ENCODE measurements at regions not wholly inside any gene's neighbourhood (a gene's known extent, or its start where the extent isn't known, plus 50 kb on each side); places are given as distances from the start of the nearest gene placed in this dataset.

DNA sequence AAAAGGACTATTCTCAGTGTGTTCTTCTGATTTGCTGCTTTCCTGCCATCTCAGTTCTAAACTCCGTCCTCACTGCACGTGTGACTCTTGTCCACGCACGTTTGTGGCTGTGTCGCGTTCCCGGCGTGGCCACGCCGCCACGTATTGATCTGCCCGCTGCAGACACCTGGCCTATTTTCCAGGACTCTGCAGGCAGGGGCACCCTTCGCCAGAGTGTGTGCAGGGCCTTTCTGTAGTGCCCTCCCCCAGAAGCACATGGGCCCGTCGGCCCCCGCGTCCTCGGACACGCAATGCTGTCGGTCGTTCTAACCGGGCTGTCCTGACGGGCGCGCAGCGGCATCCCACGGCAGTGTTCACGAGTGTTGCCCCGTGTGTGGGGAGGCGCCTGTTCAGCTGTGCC lies 87.6 kb downstream of the YTHDF1 start:
- DNase-seq (ENCODE audit: low read depth in 2 of 2), result no peak

DNA sequence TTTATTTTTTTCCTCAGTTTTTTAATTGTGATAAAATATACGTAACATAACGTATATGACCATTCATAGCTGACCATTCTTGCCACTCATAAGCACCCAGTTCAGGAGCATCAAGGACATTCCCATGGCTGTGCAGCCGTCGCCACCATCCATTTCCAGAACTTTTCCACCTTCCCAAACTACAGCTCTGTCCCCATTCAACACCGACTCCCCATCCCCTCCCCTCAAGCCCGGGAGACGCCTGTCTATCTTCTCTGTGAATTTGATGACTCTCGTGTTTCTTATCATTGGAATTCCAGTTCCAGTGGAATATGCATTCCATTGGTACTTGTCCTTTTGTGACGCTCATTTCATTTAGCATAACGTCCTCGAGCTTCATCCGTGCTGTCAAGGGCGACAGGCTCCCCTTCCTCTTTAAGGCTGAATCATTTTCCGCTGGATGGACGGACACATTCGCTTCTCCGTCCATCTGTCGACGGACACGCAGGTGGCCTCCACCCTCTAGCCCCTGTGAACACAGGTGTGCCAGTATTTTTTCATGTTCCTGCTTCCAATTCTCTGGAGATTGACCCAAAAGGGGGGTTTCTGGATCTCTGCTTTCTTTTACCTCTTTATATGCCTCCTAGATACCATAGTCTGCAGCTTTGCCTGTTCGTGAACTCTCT lies 88.1 kb downstream of the YTHDF1 start:
- DNase-seq (ENCODE audit: low read depth in 2 of 2), result no peak

DNA sequence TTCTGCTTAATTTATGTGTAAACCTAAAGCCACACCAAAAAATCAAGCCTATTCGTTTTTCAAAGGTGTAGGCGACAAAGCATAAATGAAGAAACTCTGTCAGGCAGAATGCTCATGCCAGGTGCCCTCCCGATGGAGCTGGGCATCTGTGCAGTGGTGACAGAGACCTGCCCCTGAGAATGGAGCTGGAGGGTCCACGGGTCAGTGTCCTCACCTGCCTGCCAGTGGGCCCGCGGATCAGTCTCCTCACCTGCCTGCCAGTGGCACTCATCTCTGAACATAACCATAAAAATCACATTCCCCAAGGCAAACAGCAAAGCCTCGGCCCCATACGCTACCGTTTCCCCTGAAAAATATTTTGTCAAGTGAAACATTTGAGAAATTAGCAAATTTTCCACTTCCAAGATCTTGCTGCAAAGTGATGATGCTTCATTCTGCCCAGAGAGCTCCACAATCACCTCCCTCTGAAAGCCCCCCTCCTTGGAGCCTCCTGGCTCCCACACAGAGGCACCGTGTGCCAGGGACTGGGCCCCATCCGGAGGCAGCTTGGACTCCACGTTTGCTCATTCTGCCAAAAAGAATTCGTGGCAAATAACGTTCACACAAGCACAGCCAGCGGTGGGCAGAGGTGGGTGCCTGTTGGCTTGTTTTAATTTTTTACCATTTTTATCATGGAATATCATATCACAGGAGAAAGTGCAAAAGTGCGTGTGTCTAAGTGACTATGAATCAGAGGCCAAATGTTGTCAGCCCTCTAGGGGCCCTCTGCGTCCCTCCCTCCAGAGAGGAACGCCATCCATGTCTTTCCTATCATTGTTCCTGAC lies 88.8 kb downstream of the YTHDF1 start:
- DNase-seq (ENCODE audit: low read depth in 2 of 2), result no peak

DNA sequence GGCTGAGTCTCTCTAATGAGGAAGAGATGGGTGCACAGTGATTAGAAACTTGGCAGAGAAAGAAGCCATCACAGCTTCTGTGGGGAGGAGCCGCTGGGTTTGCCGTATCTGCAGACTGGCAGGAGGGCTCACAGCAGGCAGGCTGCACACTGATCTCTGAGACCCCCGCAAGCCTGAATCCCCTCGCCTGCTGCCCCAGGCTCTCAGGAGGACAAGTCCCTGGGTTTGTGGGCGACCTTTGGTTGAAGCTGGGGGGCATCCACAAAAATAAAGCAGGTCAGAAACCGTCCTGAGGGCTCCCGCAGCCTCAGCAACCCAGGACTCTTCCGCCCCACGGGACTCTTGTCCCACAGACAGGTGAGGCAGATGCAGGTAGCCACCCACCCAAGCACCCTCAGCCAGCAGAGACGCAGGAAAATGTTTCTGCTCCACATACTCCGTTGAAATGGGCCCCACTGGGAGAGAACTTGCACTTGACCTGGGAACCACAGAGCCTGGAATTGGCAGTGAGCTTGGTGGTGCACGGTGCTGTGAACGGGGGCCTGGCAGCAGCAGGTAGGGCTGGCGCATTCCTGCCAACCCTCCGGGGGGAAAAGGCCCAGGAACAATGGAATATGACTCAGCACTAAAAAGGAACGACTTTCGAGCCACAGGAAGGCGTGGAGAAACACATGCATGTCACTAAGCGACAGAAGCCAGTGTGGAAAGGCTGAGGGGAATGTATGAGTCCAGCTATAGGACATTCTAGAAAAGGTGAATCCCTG lies 89.9 kb downstream of the YTHDF1 start:
- DNase-seq (ENCODE audit: low read depth in 2 of 2), result no peak

DNA sequence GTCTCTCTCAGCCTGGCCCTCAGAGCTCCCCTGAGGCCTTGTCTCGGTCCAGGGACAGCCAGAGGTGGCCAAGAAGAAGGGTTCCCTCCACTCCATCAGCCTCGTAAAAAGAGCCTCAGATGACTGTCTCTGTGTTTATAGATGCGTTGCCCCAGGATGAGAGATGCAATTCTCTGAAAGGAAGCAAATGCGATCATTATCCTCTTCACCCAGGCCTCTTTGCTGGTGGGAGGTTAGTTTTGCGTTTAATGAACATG lies 90.4 kb downstream of the YTHDF1 start:
- DNase-seq (ENCODE audit: low read depth in 2 of 2), result no peak

DNA sequence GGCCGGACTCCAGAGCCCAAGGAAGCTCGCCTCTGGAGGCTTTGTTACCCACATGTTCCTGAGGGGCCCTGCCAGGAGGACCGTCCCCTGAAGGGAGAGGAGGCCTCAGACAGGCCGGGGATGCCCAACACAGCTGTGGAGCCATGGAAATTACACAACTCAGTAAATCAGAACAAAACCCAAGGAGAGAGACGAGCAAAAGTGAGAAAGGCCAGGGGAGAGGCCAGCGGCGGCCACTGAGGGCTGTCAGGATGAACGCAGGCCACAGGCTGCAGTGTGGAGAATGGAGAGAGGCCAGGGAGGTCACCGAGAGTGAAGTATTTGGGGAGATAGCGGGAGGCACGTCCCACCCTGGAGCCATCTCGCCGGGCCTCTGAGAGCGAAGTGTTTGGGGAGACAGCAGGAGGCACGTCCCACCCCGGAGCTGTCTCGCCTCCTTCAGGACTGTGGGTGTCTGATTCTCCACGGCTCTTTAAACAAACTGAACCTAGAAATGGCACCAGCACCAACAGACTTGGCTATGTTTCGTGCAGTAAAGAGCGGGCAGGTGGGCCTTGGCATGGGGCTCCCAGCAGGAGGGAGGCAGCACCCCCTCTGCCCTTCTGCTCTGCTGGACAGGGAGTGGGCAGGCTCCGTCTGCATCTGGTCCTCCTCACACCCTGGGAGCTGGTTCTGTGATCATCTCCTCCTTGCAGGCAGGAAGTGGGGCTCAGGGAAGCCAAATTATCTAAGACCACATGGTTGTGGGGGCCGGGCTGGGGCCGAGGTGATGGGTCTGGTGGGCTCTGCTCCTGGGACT lies 91.0 kb downstream of the YTHDF1 start:
- no peak for DNase-seq (ENCODE audit: low read depth in 2 of 2)

DNA sequence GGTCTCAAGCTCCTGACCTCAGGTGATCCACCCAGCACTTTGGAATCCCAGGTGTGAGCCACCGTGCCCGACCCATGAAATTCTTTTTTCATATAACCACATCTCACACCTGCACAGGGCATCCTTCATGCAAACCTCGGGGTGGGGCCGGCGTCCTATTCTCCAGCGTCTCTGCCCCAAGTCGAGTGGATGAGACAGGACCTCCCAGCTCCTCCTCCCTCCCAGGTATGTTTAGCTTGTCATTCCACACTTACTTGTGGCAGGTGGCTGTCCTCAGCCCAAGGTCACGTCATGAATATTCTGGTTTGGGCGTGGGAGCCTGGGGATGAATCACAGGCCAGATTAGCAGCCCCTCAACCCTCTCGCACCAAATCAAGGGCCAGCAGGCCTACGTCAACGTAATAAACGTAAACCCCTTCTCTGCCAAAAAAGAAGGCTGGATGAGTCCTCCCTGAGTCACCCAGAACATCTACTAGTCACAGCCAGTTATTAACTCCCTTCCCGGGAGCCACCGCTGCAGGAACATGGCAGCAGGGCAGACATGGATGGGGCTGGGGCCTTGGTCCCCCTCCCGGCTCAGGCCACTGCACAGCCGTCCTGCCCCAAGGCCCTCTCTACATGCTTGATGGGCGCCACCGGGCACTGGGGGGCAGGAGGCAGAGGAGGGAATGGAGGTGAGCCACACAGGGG lies 91.7 kb downstream of the YTHDF1 start:
- no peak for DNase-seq (ENCODE audit: low read depth in 2 of 2)

DNA sequence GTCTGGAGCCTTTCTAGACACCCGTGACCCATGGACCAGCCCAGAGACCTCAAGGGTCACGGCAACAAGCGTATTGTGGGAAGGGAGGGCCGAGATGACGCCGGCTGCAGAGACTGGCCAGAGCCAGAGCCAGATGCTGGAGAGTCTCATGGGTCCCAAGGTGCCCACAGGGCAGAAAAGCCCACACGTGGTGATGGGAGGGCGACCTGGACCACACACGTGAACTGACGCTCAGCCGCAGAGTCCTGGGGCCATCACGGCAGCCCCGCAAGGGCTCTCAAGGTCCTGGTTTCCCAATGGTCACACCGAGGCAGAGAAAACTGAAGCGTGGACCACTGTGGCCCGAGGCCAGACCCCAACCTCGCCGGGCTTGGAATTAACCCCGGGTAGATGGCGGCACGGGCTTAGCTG lies 92.6 kb downstream of the YTHDF1 start:
- DNase-seq (ENCODE audit: low read depth in 2 of 2), result no peak

DNA sequence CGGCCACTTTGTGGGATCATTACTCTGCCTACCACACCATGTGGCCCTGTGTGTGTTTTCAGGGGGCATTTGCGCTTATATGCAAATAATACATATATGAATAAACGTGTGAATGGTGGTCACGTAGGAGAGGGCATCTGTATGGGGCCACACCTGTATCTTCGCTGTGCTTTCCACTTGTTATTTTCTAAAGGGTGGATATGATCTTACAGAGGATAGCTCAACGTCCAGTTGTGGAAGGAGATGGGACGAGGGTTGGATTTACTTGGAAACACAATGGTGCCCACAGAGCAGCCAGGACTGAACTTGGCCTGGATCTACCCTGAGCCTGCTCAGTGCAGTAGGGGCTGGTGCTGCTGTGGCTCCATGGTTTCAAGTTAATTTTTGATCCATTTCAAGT lies 93.3 kb downstream of the YTHDF1 start:
- DNase-seq (ENCODE audit: low read depth in 2 of 2), result no peak

DNA sequence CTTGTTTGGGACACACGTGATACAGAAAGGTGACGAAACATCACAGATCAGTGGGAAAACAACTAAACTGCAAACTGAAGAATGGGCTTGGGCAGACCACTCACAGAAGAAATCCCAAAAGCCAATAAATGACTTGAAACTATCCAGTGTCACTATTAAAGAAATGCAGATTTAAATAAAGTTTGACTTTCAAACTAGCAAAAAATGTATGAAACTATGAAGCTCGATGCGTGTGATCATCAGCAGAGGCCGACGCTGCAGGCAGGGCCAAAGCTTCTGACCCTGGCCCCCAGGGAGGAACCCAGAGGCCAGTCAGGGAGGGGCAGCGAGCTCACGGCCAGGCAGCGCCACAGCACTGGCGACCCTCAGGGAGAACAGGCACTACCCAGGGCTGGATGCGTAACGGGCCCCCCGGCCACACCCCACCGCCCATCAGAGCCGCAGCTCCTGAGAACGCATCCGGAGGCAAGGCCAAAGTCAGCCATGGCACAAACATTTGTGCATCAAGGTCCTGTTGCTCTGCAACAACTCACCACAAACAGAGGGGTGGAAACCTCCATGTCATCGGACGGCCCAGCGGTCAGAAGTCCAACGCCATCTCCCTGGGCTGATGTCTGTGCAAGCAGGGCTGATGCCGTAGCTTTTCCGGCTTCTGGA lies 94.1 kb downstream of the YTHDF1 start:
- DNase-seq (ENCODE audit: low read depth in 2 of 2), result no peak

DNA sequence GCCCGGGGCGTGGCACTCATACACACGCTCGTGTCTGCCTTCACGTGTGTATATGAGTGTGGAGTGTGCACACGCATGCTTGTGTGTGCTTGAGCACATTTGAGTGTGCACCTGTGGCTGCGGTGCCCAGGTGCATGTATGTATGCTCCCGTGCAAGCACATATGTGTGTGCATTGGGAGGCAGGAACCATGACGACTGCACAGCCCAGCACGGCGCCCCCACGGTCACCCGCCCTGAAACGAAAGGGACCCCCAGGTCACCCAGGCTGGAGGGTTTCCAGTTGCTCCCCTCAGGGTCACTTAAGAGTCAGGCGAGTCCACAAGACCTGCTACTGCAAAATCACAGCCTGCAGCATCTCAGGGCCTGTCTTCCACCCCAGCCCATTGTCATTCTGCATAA lies 94.7 kb downstream of the YTHDF1 start:
- no peak for DNase-seq (ENCODE audit: low read depth in 2 of 2)

DNA sequence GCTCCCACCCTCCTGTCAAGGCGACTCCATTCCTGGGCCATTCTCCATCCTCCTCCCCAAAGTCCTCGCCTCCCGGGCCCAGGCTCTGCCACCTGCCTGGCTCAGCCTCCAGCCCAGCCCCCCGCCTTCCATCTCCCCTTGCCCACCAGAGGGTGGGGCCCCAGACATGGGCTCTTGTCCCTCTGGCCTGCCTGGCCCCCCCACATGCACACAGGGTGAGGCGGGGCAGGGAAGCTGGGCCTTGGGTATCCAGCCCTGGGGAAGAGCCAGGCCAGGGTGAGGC lies 95.2 kb downstream of the YTHDF1 start:
- DNase-seq (ENCODE audit: low read depth in 2 of 2), result no peak

DNA sequence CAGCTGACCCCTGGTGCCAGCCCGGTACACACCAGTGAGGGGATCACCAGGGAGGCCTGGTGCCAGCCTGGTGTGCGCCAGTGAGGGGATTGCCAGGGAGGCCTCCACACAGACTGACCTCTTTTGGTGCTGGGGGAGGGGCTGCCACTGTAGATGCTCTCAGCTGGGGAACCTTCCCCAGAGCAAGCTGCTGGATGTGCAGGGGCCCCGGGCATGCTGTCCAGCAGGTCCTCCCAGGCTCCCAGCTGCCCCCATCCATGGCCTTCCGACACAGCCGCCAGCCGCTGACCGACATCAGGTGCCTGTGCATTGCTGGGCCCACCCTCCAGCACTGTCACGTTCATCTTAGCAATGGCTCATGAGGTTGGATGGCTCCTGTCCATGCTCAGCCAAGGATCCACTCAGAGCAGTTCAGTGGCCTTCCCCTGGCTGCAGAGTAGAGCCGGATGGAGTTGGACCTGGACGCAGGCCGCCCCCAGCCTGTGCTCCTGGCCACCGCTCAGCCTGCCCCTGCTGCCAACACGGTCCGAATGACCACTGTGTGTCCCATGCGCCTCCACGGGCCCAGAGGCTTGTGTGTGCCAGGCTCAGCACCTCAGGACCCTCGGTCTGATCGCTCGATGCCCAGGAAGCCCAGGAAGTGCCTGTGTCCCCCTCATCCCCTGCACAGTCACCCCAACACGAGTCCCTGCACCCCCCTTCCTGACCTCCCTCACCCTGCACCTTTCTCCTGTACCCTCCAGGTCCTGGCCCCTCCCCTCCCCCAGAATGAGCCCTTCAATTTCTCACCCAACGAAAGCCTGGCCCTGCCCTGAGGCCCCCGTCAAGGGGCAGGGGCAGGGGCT lies 95.7 kb downstream of the YTHDF1 start:
- DNase-seq (ENCODE audit: low read depth in 2 of 2), result no peak

DNA sequence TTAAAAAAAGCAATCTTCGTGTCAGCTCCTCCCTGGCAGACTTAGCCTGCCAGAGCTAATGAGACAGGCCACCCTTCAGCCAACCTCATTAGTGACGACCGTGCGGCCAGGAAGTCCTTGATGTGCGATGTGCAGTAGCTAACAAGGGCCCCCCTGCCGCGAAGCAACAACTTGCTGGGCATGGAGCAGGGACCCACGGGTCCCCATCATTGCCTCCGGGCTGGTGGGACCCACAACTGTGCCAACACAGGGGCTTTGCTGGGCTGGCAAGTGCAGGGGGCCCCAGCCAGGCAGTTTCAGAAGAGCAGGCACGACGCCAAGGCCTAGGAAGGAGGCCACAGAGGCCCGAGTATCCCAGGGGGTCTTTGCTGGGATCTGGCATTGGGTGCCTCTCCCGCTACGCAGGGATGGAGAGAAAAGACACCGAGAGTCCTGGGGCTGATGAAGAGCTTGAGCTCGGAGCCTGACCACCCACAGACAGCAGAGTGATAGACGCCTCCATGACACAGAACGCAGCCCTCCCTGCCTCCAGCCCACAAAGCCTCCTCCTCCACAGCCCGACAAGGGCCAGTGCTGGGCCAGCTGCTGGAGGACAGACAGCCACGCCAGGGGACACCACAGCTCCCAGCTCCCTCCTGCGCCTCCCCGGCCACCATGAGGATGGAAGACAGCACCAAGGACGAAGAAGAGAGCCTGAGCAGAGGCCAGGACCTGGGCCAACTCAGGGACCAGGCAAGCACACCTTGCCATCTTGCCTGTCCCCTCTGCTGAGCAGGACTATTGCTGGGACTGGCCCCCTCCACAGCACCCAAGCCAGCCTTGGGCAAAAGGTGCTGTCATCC lies 96.6 kb downstream of the YTHDF1 start:
- DNase-seq (ENCODE audit: low read depth in 2 of 2), result no peak

DNA sequence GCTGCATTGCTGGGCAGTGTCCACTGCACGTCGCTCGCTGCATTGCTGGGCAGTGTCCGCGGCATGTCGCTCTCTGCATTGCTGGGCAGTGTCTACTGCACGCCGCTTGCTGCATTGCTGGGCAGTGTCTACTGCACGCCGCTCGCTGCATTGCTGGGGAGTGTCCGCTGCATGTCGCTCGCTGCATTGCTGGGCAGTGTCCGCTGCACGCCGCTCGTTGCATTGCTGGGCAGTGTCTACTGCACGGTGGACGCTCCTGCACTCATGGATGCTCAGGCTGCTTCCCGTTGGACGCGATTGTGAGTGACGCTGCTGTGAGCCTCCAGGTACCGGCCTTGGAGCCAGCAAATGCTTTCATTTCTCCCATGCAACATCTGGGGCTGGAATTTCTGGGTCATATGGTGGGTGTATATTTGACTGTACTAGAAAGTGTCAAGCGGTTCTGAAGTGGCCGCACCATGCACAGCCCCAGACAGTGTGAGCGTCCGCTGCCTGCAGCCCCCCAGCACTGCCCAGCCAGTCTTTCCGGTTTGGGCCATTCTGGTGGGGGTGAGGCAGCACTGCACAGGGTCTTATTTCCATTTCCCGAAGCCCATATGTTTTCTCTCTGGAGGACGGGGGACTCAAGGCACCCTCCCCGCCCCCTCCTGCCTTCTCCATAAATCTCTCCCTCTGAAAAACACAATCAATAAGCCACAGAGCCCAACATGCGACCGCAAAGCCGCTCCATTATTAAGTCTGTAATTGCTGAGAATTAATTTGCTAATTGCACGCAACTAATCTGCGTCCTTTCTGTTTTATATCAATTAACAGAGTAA lies 97.4 kb downstream of the YTHDF1 start:
- DNase-seq (ENCODE audit: low read depth in 2 of 2), result no peak

DNA sequence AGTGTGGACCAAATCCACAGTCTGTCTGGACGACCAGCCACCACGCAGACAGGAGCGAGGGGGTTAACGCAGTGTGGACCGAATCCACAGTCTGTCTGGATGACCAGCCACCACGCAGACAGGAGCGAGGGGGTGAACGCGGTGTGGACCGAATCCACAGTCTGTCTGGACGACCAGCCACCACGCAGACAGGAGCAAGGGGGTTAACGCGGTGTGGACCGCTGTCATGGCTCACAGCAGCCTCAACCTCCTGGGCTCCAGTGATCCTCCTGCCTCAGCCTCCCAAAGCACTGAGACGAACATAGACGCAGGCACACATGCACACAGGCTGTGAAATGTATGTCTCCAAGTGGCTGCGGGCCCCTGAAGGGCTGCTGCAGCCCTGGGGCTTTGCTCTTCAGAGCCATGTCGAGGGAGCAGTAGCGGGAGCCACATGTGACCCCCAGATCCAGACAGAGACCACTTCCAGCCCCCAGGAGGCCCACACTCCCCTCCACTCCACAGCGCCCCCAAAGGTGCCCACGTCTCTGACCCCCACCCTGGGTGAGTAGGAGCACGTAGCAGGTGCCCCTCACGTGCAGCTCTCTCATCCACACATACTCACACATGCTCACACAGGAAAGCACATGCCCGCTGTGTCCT lies 98.1 kb downstream of the YTHDF1 start:
- no peak for DNase-seq (ENCODE audit: low read depth in 2 of 2)

DNA sequence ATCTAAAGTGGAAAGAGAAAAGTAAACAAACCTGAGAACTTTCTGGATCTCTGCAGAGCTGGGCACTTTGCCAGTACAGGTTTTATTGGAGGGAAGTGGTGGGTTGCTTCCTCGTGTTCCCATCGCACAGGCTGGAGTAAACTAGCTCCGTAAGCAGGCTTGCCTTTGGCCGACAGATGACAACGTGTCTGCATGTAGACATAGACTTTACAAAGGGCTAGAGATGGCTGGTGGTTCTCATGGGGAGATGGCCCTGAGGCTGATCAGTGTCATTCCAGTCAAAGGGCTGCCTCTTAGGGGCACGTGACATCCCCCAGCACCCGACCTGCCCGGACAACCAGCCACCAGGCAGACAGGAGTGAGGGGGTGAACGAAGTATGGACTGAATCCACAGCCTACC lies 98.8 kb downstream of the YTHDF1 start:
- no peak for DNase-seq (ENCODE audit: low read depth in 2 of 2)
